C4-2B (cell line): ENCODE measurements at regions not wholly inside any gene's neighbourhood (a gene's known extent, or its start where the extent isn't known, plus 50 kb on each side); places are given as distances from the start of the nearest gene placed in this dataset.

Source experiments
- CTCF ChIP-seq: fragments of 450-650 bp; conservative IDR thresholded peaks from 2 replicates; pipeline ENCODE4 v1.5.1; 2017; ENCODE audit warnings: mild to moderate bottlenecking
- ZFX ChIP-seq: fragments of 450-650 bp; IDR thresholded peaks from 2 replicates; pipeline ENCODE4 v1.6.1; 2017

DNA sequence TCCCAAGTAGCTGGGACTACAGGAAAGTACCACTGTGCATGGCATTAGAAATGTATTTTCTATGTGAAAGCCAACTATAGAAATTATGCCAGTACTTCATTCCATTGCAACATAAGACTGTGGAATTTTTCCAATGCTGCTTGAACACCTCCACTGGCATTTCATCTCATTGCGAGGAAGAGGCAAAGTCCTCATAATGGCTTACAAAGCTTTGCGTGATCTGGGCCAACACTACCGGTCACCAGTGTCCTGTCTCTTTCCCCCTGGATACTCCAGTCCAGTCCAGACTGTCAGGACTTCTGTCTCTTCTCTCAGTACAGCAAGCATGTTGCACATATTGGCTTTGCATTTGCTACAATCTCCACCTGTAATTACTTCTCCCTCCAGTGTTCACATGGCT lies 223.5 kb downstream of the GPD2 start:
- no peak for TF ChIP-seq CTCF
- TF ChIP-seq ZFX = no peak
